ENCODE measurements at regions not wholly inside any gene's neighbourhood (a gene's known extent, or its start where the extent isn't known, plus 50 kb on each side); places are given as distances from the start of the nearest gene placed in this dataset.

- DNase-seq, result no peak
Observed at GRCh38 chr2:134129900-134130537, 123.9 kb upstream of the MGAT5 start.

- no peak for DNase-seq
Observed at GRCh38 chr2:134131681-134132489, 122.0 kb upstream of the MGAT5 start.

DNA sequence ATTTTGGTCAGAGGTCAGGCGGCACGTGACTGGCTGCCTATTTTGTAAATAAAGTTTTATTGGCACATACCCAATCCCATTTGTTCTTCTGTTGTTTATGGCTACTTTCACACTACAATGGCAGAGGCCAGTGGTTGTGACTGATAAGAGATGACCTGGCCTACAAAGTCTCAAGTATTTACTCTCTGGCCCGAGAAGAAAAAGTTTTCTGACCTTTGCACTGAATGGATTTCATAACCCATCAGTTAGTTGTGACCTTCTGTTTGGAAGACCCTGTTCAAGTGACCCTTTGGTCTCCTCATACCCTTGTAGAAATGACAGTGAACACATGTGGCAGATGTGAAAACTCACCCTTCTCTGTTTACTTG, 121.4 kb upstream of the MGAT5 start:
- DNase-seq, result no peak

- DNase-seq, result no peak
Observed at GRCh38 chr2:134133622-134134312, 120.1 kb upstream of the MGAT5 start.

DNA sequence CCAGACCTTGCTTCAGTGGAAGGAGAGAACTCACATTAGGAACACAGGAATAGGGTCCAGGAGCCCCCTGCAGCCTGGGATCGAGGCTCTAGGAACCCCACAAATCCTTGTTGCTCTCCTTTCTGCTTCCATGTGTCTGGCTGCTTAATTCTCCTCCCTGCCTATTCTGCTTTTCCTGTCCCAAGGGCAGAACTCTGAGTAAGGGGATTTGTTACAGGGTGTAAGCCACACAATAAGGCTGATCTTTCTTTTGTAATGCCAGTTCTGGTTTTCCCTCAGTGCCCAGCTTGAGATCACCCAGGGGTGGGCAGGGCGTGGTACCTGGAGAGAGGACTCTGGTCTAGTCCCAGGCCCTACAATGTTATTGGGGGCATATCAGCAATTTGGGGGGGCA, 119.6 kb upstream of the MGAT5 start:
- DNase-seq, result no peak

DNA sequence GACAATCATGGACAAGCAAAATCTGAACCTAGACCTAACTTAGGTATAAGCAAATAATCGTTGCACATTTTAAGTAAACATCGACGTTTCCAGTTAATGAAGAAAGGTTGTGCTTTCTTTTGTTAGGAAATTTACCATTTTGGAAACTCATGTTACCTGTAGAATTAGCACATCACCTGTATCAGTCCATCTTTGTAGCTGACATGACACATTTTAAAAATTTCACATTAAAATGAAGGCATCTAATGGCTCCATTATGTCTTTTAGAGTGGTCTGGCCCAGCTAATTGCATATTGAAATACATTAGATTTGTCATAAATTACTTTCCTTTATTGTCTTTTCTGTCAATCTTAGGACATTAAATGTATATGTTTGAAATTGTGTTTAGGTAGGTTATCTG, 119.0 kb upstream of the MGAT5 start:
- DNase-seq, result no peak

DNA sequence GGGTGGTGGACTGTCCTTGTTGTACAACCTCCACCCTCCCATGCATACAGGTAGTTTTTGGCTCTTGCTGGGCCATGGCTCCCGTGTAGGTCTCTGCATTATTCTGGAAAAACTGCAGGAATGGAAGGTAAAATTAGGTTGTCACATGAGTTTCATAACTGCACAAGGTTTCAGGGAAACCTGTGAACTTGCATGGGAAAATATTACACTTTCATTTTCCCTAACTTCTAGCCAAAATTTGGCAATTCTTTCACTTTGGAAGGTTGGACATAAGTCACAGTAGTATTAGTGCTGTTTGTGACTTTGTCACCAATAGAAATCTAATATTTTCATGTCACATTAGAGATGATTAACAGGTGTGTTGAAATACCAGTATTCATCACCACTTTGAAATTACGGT, 118.1 kb upstream of the MGAT5 start:
- no peak for DNase-seq

GRCh38 chr2:134136731-134137130, 117.1 kb upstream of the MGAT5 start:
- DNase-seq, result no peak

DNA sequence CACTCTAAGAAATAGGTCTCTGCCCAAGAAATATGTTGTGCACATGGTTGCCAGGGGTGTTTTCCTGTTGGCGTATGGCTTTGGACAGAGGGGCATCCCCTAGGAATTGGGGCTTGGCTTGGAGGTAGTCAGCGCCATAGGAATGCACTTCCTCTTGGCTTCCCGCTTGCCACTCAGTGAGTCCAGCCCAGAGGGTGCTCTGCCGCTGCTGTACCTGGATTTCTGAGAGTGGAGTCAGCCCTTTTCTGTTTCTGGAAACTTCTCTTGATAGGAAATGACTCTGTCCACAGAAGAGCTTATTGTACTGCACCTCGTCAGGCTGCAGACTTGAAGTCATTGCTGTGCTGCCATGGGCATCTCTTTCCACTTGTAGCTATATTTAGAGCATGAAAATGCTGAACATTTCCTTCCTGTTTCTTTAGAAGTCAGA, 116.7 kb upstream of the MGAT5 start:
- DNase-seq, result no peak

- no peak for DNase-seq
Observed at GRCh38 chr2:134138115-134138514, 115.8 kb upstream of the MGAT5 start.

- DNase-seq, result no peak
Observed at GRCh38 chr2:134139611-134140010, 114.3 kb upstream of the MGAT5 start.

DNA sequence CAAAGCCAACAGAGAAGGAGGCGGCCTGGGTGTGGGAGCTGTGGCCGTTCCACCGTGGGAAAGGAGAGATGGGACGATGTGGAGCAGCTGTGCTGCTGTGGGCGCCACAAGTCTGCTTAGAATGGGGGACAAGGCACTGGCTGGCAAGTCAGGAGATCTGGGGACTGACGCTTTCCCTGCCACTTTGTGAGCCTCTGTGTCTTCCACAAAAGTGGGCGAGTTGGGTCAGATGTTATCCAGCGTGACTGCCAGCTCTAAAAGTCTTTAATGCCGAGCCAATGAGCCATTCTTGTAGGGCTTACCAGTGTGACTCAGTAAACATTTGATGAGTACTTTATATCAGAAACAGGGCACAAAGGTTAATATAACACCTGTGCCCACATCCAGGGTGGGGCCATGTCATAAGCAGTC, 113.6 kb upstream of the MGAT5 start:
- no peak for DNase-seq

GRCh38 chr2:134141598-134142340, 112.1 kb upstream of the MGAT5 start:
- no peak for DNase-seq

DNA sequence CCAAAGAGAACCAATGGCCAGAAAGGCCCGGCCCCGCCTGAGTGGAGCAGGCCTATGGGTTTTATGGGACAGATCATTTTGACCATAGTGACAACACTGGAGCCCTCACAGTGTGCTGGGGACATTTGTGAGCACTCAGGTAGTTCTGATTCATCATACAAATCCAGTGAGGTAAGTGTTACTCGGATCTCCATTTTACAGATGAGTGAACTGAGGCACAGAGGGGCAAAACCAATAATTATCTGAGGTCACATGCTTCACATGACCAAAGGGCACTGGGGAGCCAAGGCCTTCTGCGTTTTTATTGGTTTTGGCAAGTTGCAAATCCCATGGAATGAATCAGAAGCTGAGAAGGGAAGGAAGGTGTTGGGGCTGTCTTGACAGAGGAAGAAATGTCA, 111.5 kb upstream of the MGAT5 start:
- no peak for DNase-seq

- no peak for DNase-seq
Observed at GRCh38 chr2:134142903-134143302, 111.0 kb upstream of the MGAT5 start.

DNA sequence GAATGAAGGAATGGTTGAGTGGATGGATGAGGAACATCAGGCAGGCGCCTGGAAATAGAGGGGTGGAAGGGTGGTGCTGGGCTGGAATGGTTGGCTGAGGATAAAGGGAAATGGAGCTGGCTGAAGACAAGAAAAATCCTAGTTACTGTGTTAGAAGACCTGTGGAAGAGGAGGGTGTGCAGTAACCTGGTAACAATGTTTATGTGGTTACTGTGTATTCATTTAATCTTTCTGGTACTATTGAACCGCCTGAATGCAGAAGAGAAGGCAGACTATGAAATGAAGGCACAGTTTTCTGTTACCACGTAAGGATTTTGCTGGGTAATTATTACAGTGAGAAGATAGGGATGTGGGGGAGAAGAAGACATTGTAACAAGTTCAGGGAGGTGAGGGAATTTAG, 110.3 kb upstream of the MGAT5 start:
- DNase-seq, result no peak

DNA sequence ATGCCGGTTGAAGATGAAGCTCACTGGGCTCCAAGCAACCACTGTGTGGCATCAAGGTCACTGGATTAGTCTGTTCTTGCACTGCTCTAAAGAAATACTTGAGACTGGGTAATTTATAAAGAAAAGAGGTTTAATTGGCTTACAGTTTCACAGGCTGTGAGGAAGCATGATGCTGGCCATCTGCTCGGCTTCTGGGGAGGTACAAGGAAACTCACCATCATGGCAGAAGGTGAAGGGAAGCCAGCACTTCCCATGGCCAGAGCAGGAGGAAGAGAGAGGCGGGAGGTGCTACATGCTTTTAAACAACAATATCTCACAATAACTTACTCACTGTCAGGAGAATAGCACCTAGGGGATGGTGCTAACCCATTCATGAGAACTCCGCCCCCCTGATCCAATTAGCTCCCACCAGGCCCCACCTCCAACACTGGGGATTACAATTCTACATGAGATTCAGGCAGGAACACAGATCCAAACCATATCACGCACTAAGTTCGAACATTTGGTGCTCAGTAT, 109.7 kb upstream of the MGAT5 start:
- no peak for DNase-seq

GRCh38 chr2:134144651-134145050, 109.2 kb upstream of the MGAT5 start:
- DNase-seq, result no peak

DNA sequence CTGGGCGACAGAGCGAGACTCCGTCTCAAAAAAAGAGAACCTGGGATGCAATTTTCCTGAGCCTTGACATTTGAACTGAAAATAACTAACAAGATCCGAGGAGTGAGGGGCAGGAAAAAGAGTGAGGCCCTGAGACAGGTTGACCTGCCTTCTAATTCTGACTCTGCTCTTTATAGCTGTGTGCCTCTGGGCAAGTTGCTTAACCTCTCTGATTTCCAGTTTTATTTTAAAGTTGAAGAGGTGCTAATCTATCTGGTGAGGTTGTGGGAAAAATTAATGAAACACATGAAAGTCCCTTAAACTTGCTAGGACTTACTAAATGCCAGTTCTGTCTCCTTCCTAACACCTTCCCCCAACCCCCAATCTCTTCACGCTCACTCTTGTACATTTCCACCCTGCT, 108.4 kb upstream of the MGAT5 start:
- no peak for DNase-seq

- no peak for DNase-seq
Observed at GRCh38 chr2:134146161-134146560, 107.7 kb upstream of the MGAT5 start.

GRCh38 chr2:134146620-134147019, 107.3 kb upstream of the MGAT5 start:
- no peak for DNase-seq

DNA sequence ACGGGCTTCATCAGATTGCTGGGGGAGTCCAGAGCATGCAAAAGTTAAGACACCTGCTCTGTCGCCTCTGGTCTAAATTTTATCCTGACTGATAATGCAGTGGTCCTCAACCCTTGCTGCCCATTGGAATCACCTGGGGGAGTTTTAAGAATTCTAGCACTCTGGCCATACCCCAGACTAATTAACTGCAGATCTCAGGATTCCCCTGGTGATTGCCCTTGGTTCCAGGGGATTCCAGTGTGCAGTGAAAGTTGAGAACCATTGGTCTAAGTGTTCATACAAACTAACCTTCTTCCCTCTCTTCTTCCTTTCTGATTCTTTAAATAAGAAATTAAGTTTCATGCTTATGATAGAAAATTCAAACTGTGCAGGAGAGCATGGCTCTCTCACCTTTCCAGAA, 105.7 kb upstream of the MGAT5 start:
- no peak for DNase-seq

DNA sequence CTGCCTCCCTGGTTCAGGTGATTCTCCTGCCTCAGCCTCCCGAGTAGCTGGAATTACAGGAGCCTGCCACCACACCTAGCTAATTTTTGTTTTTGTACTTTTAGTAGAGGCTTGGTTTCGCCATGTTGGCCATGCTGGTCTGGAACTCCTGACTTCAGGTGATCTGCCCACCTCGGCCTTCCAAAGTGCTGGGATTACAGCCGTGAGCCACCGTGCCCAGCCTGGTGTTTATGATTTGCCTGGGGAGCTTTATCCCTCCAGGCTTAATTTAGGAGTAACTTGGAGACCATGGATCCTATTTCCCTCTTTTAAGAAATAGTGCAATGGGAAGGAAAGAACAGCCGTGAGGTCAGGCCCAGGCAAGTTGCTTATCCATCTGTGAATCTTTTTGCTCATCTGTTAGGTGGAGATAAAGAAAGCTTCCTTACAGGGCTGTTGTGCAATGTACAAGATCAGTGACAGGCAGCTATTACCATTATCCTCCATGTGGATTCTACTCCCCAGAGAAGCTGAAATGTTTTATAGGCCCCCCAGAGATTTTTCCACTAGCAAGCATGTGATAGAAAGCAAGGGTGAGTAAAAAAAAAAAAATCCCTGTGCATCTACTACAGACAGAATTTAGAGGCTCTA, 104.9 kb upstream of the MGAT5 start:
- DNase-seq, result no peak
